ENCODE measurements at regions not wholly inside any gene's neighbourhood (a gene's known extent, or its start where the extent isn't known, plus 50 kb on each side); places are given as distances from the start of the nearest gene placed in this dataset.

DNA sequence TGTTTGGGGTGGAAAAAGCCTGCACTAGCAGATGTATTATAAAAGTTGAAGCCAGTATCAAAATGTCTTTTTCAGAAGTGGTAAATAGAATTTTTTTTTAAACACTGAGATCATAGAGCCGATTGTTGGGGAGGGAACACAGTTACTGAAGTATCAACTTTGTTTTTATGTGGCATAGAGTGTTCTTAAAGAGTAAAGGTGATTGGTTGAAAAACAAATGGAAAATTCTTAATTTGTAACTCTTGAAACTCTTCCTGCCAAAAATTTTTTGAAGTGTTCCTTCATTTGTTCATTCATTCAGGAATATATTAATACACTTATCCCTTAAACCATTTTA, 83.3 kb downstream of the DISP1 start:
- TF ChIP-seq YY1 (IDR thresholded peaks at IDR 0.05; ENCODE audit: insufficient read depth, insufficient read length) (no peak), ZNF274 (IDR thresholded peaks at IDR 0.05; ENCODE audit: low read depth, low read length) (no peak), SUZ12 (IDR thresholded peaks at IDR 0.05; ENCODE audit: extremely low read depth, insufficient read depth, insufficient read length) (no peak)
